Stimulated activated naive B cell treated with anti-CD40 and anti-IgM and Interleukin-4, amounts not matched to agents 10 μg/mL and 1 μg/mL and 100 μg/mL, for 72 hours (primary cell): ENCODE measurements at regions not wholly inside any gene's neighbourhood (a gene's known extent, or its start where the extent isn't known, plus 50 kb on each side); places are given as distances from the start of the nearest gene placed in this dataset.

Source experiments
- ATAC-seq, 2 donors: fragments of 150-1000 bp; cut with Tn5 transposase; replicated peaks; 2 replicates each; pipeline ENCODE4 v1.10.0; 2021; ENCODE audit warnings: moderate library complexity in 1 of 2
- DNase-seq: peaks from one replicate; pipeline ENCODE4 v3.0.0; 2021
- H3K27ac Mint-ChIP-seq: one replicate; pipeline ENCODE4 v1.8.0; 2022; ENCODE audit warnings: mild to moderate bottlenecking, mixed read lengths
- H3K27me3 Mint-ChIP-seq, 2 donors: one replicate each; pipeline ENCODE4 v1.8.0; 2022; ENCODE audit warnings: mixed read lengths in 2 of 2
- H3K36me3 Mint-ChIP-seq, 2 donors: one replicate each; pipeline ENCODE4 v1.8.0; 2022; ENCODE audit warnings: mixed read lengths in 2 of 2, mild to moderate bottlenecking in 1 of 2
- H3K4me1 Mint-ChIP-seq, 2 donors: one replicate each; pipeline ENCODE4 v1.8.0; 2022; ENCODE audit warnings: mixed read lengths in 2 of 2, mild to moderate bottlenecking in 1 of 2
- H3K4me3 Mint-ChIP-seq, 2 donors: one replicate each; pipeline ENCODE4 v1.8.0; 2022; ENCODE audit warnings: mild to moderate bottlenecking in 2 of 2, mixed read lengths in 2 of 2, moderate library complexity in 1 of 2
- H3K9me3 Mint-ChIP-seq, 2 donors: one replicate each; pipeline ENCODE4 v1.8.0; 2022; ENCODE audit warnings: mixed read lengths in 2 of 2, mild to moderate bottlenecking in 1 of 2

DNA sequence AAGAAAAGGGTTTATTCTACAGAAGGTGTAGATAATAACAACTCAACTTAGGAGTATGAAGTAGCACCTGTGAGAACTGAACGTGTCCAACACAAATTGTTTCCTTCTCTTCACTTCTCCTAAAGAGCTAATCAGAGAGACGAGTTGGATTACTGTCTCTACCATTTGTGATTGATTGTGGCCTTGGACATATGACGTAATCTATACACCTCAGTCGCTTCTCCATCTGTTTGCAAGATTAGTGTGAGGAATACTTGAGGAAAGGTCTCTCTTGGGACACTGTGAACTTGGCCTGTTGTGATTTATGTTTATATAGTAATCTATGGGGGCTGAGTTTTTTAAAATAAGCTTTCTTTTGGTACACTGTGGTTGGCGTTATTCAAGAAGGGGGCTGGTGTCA lies 182.0 kb downstream of the ZNF330 start:
- DNase-seq (no peak), ATAC-seq (no peak)
- Mint-ChIP-seq H3K4me1 (no peaks in the 10 kb centered on the region), H3K27ac (no peak overlapping the region), H3K9me3 (peaks cover 0 to 4% of the 10 kb centered on the region in 2 donors), H3K4me3 (no peak overlapping the region), H3K36me3 (no peaks in the 10 kb centered on the region), H3K27me3 (peaks cover 0 to 2% of the 10 kb centered on the region in 2 donors)

DNA sequence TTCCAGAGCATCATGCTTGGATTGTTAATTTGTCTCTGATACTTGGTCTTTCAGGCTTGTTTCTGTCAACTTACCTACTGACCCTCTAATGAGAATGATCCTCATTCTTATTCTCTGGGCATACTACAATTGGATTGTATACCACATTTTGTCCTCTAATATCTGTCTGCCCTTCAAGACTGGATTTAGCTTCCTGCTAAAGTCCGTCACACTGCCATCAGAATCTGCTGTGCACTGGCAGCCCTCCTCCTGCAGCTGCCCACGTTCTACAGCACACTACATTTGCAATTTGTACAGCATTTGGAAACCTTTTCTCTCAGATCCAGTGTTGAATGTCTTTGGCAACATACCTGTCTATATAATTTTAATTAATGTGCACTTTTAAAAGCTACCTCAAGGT lies 183.1 kb downstream of the ZNF330 start:
- DNase-seq = no peak
- no peaks in the 10 kb centered on the region for H3K4me1 Mint-ChIP-seq
- no peak overlapping the region for H3K4me3 Mint-ChIP-seq
- no peak overlapping the region for H3K27ac Mint-ChIP-seq
- peaks cover 0 to 3% of the 10 kb centered on the region in 2 donors for H3K9me3 Mint-ChIP-seq
- no peaks in the 10 kb centered on the region for H3K36me3 Mint-ChIP-seq
- ATAC-seq = no peak
- H3K27me3 Mint-ChIP-seq = no peaks in the 10 kb centered on the region

DNA sequence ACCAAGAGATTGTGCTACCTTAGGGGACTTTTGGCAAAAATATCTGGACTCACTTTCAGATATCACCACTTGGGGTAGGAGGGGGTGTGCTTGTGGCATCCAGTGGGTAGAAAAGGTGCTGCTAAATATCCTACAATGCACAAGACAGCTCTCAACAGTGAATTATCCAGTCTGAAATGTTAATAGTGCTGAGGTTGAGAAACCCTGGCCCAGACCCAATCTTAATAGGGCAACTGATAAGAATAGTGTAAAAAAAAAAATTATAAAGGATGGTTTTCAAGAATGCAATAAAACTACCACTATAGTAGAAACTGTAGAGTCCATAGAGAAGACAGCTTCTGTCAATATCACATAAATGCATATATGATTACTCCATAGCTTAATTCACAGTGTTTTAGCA lies 185.5 kb downstream of the ZNF330 start:
- no peak overlapping the region for H3K27ac Mint-ChIP-seq
- no peaks in the 10 kb centered on the region for H3K4me1 Mint-ChIP-seq
- DNase-seq = no peak
- no peak overlapping the region for H3K4me3 Mint-ChIP-seq
- no peak for ATAC-seq
- H3K36me3 Mint-ChIP-seq = no peaks in the 10 kb centered on the region
- peaks cover 0 to 2% of the 10 kb centered on the region in 2 donors for H3K9me3 Mint-ChIP-seq
- H3K27me3 Mint-ChIP-seq = no peaks in the 10 kb centered on the region

- Mint-ChIP-seq H3K9me3 (peaks cover 0 to 2% of the 10 kb centered on the region in 2 donors), H3K4me1 (no peaks in the 10 kb centered on the region), H3K4me3 (no peak overlapping the region), H3K27me3 (peaks cover 0 to 4% of the 10 kb centered on the region in 2 donors), H3K36me3 (no peaks in the 10 kb centered on the region), H3K27ac (no peak overlapping the region)
- ATAC-seq = no peak
- no peak for DNase-seq
Measured at GRCh38 chr4:141409556-141409955, 188.9 kb downstream of the ZNF330 start.

- H3K9me3 Mint-ChIP-seq = peaks cover 0 to 2% of the 10 kb centered on the region in 2 donors
- peaks cover 0 to 4% of the 10 kb centered on the region in 2 donors for H3K27me3 Mint-ChIP-seq
- no peak for ATAC-seq
- no peak overlapping the region for H3K27ac Mint-ChIP-seq
- H3K36me3 Mint-ChIP-seq = no peaks in the 10 kb centered on the region
- DNase-seq = no peak
- no peaks in the 10 kb centered on the region for H3K4me1 Mint-ChIP-seq
- no peak overlapping the region for H3K4me3 Mint-ChIP-seq
Measured at GRCh38 chr4:141410839-141411238, 190.1 kb downstream of the ZNF330 start.

GRCh38 chr4:141411936-141412335 lies 191.2 kb downstream of the ZNF330 start:
- no peak for DNase-seq
- Mint-ChIP-seq H3K27ac (no peak overlapping the region), H3K4me3 (no peak overlapping the region), H3K9me3 (peaks cover 0 to 2% of the 10 kb centered on the region in 2 donors), H3K36me3 (no peaks in the 10 kb centered on the region), H3K27me3 (peaks cover 0 to 4% of the 10 kb centered on the region in 2 donors), H3K4me1 (no peaks in the 10 kb centered on the region)
- ATAC-seq = no peak

DNA sequence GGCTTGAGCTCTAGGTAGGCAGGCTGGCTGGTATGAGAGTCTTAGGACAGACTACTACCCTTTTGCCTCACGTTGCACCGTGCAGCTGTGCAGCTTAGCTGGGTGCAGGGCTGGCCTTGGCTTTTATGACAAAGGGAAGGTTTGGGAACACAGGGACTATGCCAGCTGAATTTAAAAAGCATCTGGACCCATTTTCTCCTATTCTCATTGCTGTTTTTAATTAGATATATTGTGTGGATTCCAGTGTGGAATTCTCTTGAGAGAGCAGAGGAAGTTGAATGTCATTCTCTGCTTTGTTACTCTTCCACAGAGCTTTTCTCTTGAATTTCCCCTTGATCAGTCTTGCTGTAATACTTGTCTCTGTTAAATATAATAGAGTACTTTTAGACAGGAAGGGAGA lies 192.7 kb downstream of the ZNF330 start:
- H3K9me3 Mint-ChIP-seq = peaks cover 0 to 2% of the 10 kb centered on the region in 2 donors
- no peak for ATAC-seq
- H3K4me1 Mint-ChIP-seq = no peaks in the 10 kb centered on the region
- no peak for DNase-seq
- H3K27me3 Mint-ChIP-seq = peaks cover 0 to 4% of the 10 kb centered on the region in 2 donors
- H3K27ac Mint-ChIP-seq = no peak overlapping the region
- H3K4me3 Mint-ChIP-seq = no peak overlapping the region
- no peaks in the 10 kb centered on the region for H3K36me3 Mint-ChIP-seq

DNA sequence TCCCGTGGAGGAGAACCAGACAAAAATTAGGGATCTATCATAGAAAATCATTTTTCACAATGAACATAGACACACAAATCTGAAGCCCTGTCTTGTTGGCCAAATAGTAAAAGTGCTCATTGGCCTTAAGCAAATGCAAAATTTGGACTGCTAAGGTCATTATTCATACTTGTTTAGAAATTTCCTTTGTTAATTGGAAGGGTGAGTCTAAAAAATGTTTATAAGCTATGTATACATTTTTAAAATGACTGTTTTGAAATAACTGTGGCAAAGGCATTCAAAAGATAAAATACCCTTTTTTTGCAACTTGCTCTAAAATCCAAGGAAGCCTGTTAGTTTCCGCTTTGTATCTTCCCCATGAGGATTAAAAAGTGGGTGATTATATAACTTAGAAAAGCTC lies 195.0 kb downstream of the ZNF330 start:
- DNase-seq = no peak
- H3K36me3 Mint-ChIP-seq = no peaks in the 10 kb centered on the region
- ATAC-seq = no peak
- no peaks in the 10 kb centered on the region for H3K9me3 Mint-ChIP-seq
- H3K27me3 Mint-ChIP-seq = peaks cover 0 to 4% of the 10 kb centered on the region in 2 donors
- H3K27ac Mint-ChIP-seq = no peak overlapping the region
- H3K4me1 Mint-ChIP-seq = no peaks in the 10 kb centered on the region
- H3K4me3 Mint-ChIP-seq = no peak overlapping the region

GRCh38 chr4:141416219-141416618 lies 195.5 kb downstream of the ZNF330 start:
- peaks cover 0 to 4% of the 10 kb centered on the region in 2 donors for H3K27me3 Mint-ChIP-seq
- no peak for ATAC-seq
- H3K9me3 Mint-ChIP-seq = peaks cover 0 to 2% of the 10 kb centered on the region in 2 donors
- no peaks in the 10 kb centered on the region for H3K4me1 Mint-ChIP-seq
- no peaks in the 10 kb centered on the region for H3K36me3 Mint-ChIP-seq
- no peak for DNase-seq
- H3K4me3 Mint-ChIP-seq = no peak overlapping the region
- no peak overlapping the region for H3K27ac Mint-ChIP-seq

- Mint-ChIP-seq H3K27ac (no peak overlapping the region), H3K4me1 (no peaks in the 10 kb centered on the region), H3K36me3 (no peaks in the 10 kb centered on the region), H3K27me3 (peaks cover 0 to 4% of the 10 kb centered on the region in 2 donors), H3K4me3 (no peak overlapping the region), H3K9me3 (peaks cover 0 to 2% of the 10 kb centered on the region in 2 donors)
- ATAC-seq = no peak
- DNase-seq = no peak
Measured at GRCh38 chr4:141416677-141417363, 196.1 kb downstream of the ZNF330 start.

DNA sequence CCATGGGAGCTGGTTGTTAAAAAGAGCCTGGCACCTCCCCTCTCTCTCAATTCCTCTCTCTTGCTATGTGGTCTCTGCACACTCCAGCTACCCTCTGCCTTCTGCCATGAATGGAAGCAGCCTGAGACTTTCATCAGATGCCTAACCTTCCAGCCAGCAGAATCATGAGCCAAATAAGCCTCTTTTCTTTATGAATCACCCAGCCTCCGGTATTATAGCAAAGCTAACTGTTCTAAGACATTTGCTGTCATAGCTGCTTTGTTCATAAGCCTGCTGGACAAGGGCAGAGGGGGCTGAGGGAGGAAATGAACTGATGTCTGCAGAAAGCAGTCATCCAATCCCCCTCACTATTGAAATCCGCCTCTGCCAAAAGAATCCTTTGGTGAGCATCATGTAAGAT lies 196.7 kb downstream of the ZNF330 start:
- DNase-seq = no peak
- no peaks in the 10 kb centered on the region for H3K36me3 Mint-ChIP-seq
- H3K27me3 Mint-ChIP-seq = peaks cover 0 to 3% of the 10 kb centered on the region in 2 donors
- no peak for ATAC-seq
- peaks cover under 1 to 4% of the 10 kb centered on the region in 2 donors for H3K9me3 Mint-ChIP-seq
- no peak overlapping the region for H3K4me3 Mint-ChIP-seq
- no peaks in the 10 kb centered on the region for H3K4me1 Mint-ChIP-seq
- H3K27ac Mint-ChIP-seq = no peak overlapping the region

- ATAC-seq = no peak
- Mint-ChIP-seq H3K27me3 (no peaks in the 10 kb centered on the region), H3K27ac (no peak overlapping the region), H3K4me1 (no peaks in the 10 kb centered on the region), H3K4me3 (no peak overlapping the region), H3K9me3 (peaks cover 3 to 6% of the 10 kb centered on the region in 2 donors), H3K36me3 (no peaks in the 10 kb centered on the region)
- DNase-seq = no peak
Measured at GRCh38 chr4:141425124-141425523, 204.4 kb downstream of the ZNF330 start.

- Mint-ChIP-seq H3K9me3 (no peaks in the 10 kb centered on the region), H3K36me3 (no peaks in the 10 kb centered on the region), H3K27me3 (no peaks in the 10 kb centered on the region), H3K4me3 (no peak overlapping the region), H3K27ac (no peak overlapping the region), H3K4me1 (no peaks in the 10 kb centered on the region)
- ATAC-seq (no peak), DNase-seq (no peak)
Measured at GRCh38 chr4:141427726-141428296, 207.1 kb downstream of the ZNF330 start.

DNA sequence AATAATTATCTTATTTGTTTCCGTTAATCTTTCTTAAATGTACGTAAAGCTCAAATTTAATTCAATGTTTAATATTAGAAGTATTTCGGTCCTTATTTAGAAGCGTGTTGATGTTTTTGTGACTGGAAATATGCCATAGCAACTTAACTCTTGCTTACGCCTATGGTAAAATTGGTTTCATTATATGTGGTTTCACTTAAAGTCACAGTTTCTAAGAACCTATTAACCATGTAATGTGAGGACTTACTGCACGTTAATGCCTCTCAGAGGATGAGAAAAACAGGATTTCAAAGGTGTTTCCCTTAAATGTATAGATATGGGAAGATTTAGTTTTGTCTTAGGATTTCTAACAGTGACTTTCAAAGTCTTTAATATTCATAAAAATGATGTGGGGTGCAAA lies 206.4 kb upstream of the IL15 start:
- H3K4me1 Mint-ChIP-seq = no peaks in the 10 kb centered on the region
- DNase-seq (no peak), ATAC-seq (no peak)
- H3K27ac Mint-ChIP-seq = no peak overlapping the region
- H3K27me3 Mint-ChIP-seq = no peaks in the 10 kb centered on the region
- H3K4me3 Mint-ChIP-seq = no peak overlapping the region
- H3K36me3 Mint-ChIP-seq = no peaks in the 10 kb centered on the region
- H3K9me3 Mint-ChIP-seq = peaks cover 2 to 3% of the 10 kb centered on the region in 2 donors

DNA sequence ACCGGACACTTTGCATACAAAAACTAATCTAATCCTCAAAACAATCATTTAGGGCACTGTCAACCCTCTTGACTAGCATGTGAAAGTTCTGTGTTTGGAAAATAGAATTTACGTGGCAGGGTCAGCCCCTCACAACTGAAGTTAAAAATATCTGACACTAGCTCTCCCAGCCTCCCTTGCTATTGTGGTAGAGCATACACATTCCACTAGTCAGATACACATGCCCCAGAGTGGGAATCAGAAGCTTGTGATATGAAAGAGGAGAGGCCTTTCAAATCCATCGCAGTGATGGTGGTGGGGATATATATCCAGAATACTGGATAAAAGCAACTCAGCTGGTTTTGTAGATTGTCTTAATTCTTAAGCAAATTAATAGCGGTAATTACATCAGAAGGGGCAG lies 205.7 kb upstream of the IL15 start:
- no peak for DNase-seq
- peaks cover 2 to 3% of the 10 kb centered on the region in 2 donors for H3K9me3 Mint-ChIP-seq
- no peaks in the 10 kb centered on the region for H3K36me3 Mint-ChIP-seq
- H3K4me1 Mint-ChIP-seq = no peaks in the 10 kb centered on the region
- no peak for ATAC-seq
- H3K4me3 Mint-ChIP-seq = no peak overlapping the region
- no peaks in the 10 kb centered on the region for H3K27me3 Mint-ChIP-seq
- no peak overlapping the region for H3K27ac Mint-ChIP-seq
